Endothelial cell of umbilical vein (primary cell): ENCODE measurements at regions not wholly inside any gene's neighbourhood (a gene's known extent, or its start where the extent isn't known, plus 50 kb on each side); places are given as distances from the start of the nearest gene placed in this dataset.

Experiments
- BruUV-seq: library from RNA; stranded (reverse); fragments of 400-500 nt; replicated peaks from 2 replicates; lab custom pipeline; 2021; lab: Mats Ljungman, UMichigan
- CTCF ChIA-PET: fragments of 300-600, 350-600 bp; sonication (Branson Sonifier 250); formaldehyde crosslinking; loops from one replicate; lab custom pipeline; 2021; ENCODE audit warnings: antibody characterized with exemption, inconsistent platforms; lab: Charles Lee
- POLR2A ChIA-PET: fragments of 300-600, 350-600 bp; sonication (Branson Sonifier 250); formaldehyde crosslinking; loops from one replicate; lab custom pipeline; 2021; ENCODE audit warnings: antibody characterized with exemption, inconsistent platforms; lab: Charles Lee
- DNase-seq: peaks from one replicate; pipeline ENCODE4 v3.0.0-alpha.2; 2011; ENCODE audit warnings: low read depth, low spot score
- FAIRE-seq: peaks from 2 replicates; lab custom pipeline; 2011; peaks lifted over from hg19 to GRCh38; lab: Jason Lieb, UNC
- H2AFZ ChIP-seq: 2 replicates; pipeline ENCODE4 v1.6.0; 2012; ENCODE audit warnings: low read depth, low read length, control low read depth, inconsistent platforms
- H3K27ac ChIP-seq: 2 replicates; pipeline ENCODE4 v1.5.1; 2011; ENCODE audit warnings: low read depth, mild to moderate bottlenecking, control low read depth, low read length, moderate library complexity; ENCODE audit not compliant: insufficient read depth
- H3K27me3 ChIP-seq, 2 experiments: 2 replicates each; pipeline versions ENCODE4 v1.6.0 to v1.6.1; 2011; ENCODE audit warnings: low read length in 2 of 2, mixed read lengths in 1 of 2; ENCODE audit not compliant: control insufficient read depth in 2 of 2, insufficient read depth in 2 of 2
- H3K36me3 ChIP-seq, 2 experiments: 2 replicates in 1 of 2; 3 replicates in 1 of 2; pipeline ENCODE4 v1.5.1; 2011; ENCODE audit warnings: low read length in 2 of 2, mild to moderate bottlenecking in 1 of 2, moderate library complexity in 1 of 2; ENCODE audit not compliant: control insufficient read depth in 2 of 2, insufficient read depth in 2 of 2; ENCODE audit errors: extremely low read depth in 1 of 2
- H3K4me1 ChIP-seq: 3 replicates; pipeline ENCODE4 v1.5.1; 2011; ENCODE audit warnings: mild to moderate bottlenecking, low read length; ENCODE audit not compliant: control insufficient read depth, insufficient read depth; ENCODE audit errors: extremely low read depth
- H3K4me2 ChIP-seq: 2 replicates; pipeline ENCODE4 v1.6.1; 2011; ENCODE audit warnings: low read length, control low read depth, mixed read lengths; ENCODE audit not compliant: insufficient read depth
- H3K4me3 ChIP-seq, 3 experiments: fragments of 200-600 bp in 1 of 3; sonication (generic), shearing (Covaris generic) in 1 of 3; replicated peaks in 1 of 3; 2 replicates each; pipeline ENCODE4 v1.5.1; 2011 to 2016; ENCODE audit warnings: control low read depth in 3 of 3, low read length in 3 of 3, mild to moderate bottlenecking in 2 of 3, inconsistent platforms in 1 of 3, low read depth in 1 of 3, moderate library complexity in 1 of 3; ENCODE audit not compliant: insufficient read depth in 1 of 3
- H3K79me2 ChIP-seq: 2 replicates; pipeline ENCODE4 v1.6.0; 2012; ENCODE audit warnings: low read length, inconsistent platforms; ENCODE audit not compliant: control insufficient read depth, insufficient read depth
- H3K9ac ChIP-seq: replicated peaks from 2 replicates; pipeline ENCODE3; 2011; ENCODE audit warnings: low read length, control low read depth; ENCODE audit not compliant: insufficient read depth; ENCODE audit errors: extremely low read depth
- H3K9me1 ChIP-seq: replicated peaks from 3 replicates; pipeline ENCODE4 v1.6.0; 2011; ENCODE audit warnings: mild to moderate bottlenecking, low read length; ENCODE audit not compliant: control insufficient read depth, insufficient read depth; ENCODE audit errors: extremely low read depth
- H3K9me3 ChIP-seq: replicated peaks from 2 replicates; pipeline ENCODE4 v1.5.1; 2012; ENCODE audit warnings: low read length, inconsistent platforms; ENCODE audit not compliant: control insufficient read depth, insufficient read depth
- H4K20me1 ChIP-seq: replicated peaks from 2 replicates; pipeline ENCODE3; 2011; ENCODE audit warnings: mild to moderate bottlenecking, low read length; ENCODE audit not compliant: control insufficient read depth, insufficient read depth; ENCODE audit errors: extremely low read depth
- EZH2 ChIP-seq: IDR thresholded peaks from 2 replicates; pipeline ENCODE4 v1.6.1; 2012; ENCODE audit warnings: borderline replicate concordance, low read depth, mild to moderate bottlenecking, moderate library complexity, low read length, inconsistent platforms; ENCODE audit not compliant: severe bottlenecking
- FOS ChIP-seq: IDR thresholded peaks from 2 replicates; pipeline ENCODE4 v1.6.1; 2011; ENCODE audit warnings: mild to moderate bottlenecking, low read length, moderate library complexity, borderline replicate concordance; ENCODE audit not compliant: insufficient read depth
- GATA2 ChIP-seq: IDR thresholded peaks from 2 replicates; pipeline ENCODE4 v1.7.0; 2011; ENCODE audit warnings: low read depth, mild to moderate bottlenecking, moderate library complexity, mixed read lengths, low read length; ENCODE audit not compliant: insufficient read length, insufficient read depth
- JUN ChIP-seq: IDR thresholded peaks from 2 replicates; pipeline ENCODE4 v1.6.1; 2011; ENCODE audit warnings: borderline replicate concordance, low read depth; ENCODE audit not compliant: insufficient read length, insufficient read depth
- MYC ChIP-seq: IDR thresholded peaks from one replicate; pipeline ENCODE4 v1.6.1; 2011; ENCODE audit warnings: mild to moderate bottlenecking, low read depth, low read length
- POLR2A ChIP-seq: IDR thresholded peaks from 2 replicates; pipeline ENCODE4 v1.6.1; 2012; ENCODE audit warnings: low read depth, mild to moderate bottlenecking, control low read depth, low read length
- POLR2AphosphoS5 ChIP-seq: IDR thresholded peaks from 2 replicates; pipeline ENCODE4 v1.6.1; 2012; ENCODE audit warnings: low read depth, mild to moderate bottlenecking, control low read depth, low read length, moderate library complexity; ENCODE audit not compliant: insufficient read depth
- dilution Hi-C: fragments of 300-500 bp; cut with MboI; formaldehyde crosslinking; loops from one replicate; pipeline ENCODE4 v1.15.0; 2019; ENCODE audit warnings: low sequenced_read_pairs; ENCODE audit not compliant: extremely low pct_ligation_motif_present
- intact Hi-C: fragments of 100-400 bp; cut with micrococcal nuclease; formaldehyde crosslinking; loops from one replicate; pipeline ENCODE4 v1.10.0; 2022
- TF ChIP-seq, protein P1 (sequence below), 2 donors: IDR thresholded peaks; 1 replicate in 1 of 2; 2 replicates in 1 of 2; pipeline ENCODE4 v1.5.1; 2011; ENCODE audit warnings: low read length in 2 of 2, mild to moderate bottlenecking in 2 of 2, moderate library complexity in 2 of 2, control low read depth in 1 of 2, inconsistent platforms in 1 of 2, low read depth in 1 of 2; ENCODE audit not compliant: insufficient read depth in 1 of 2; ENCODE audit errors: extremely low read depth in 1 of 2
- TF ChIP-seq, protein P2 (sequence below): IDR thresholded peaks from 2 replicates; pipeline ENCODE4 v1.6.1; 2011; ENCODE audit not compliant: insufficient read depth, insufficient read length

DNA sequence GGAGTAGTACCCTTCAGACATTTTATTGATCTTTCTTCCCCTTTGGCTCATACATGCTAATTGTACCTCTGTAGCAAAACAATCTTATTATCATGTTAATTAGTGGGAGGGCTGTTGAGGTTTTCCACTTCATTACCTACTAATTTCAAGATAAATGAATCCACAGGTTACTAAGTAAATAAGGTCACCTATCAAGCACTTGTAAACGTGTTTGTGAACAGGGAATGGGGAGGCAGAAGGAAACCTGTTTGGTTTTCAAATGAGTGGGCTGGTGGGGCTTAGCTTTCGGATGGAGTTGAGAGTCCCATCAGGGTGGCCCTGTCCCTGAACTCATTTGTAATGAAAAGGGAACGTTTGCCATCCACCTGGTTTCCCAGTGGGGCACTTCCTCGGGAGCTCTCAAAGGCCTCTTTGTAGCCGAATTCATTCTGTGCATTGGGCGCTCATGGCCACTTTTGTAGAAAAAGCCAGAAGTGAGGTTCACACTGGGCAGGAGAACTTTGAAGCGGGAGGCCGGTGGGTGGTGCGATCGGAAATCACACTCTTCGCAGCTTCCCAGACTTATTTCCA is 419.8 kb upstream of the NR2F2 start:
- TF ChIP-seq JUN (no peak), FOS (no peak), EZH2 (no peak), POLR2A (no peak), GATA2 (no peak), MYC (no peak), POLR2AphosphoS5 (no peak)
- TF ChIP-seq, protein P1, sequence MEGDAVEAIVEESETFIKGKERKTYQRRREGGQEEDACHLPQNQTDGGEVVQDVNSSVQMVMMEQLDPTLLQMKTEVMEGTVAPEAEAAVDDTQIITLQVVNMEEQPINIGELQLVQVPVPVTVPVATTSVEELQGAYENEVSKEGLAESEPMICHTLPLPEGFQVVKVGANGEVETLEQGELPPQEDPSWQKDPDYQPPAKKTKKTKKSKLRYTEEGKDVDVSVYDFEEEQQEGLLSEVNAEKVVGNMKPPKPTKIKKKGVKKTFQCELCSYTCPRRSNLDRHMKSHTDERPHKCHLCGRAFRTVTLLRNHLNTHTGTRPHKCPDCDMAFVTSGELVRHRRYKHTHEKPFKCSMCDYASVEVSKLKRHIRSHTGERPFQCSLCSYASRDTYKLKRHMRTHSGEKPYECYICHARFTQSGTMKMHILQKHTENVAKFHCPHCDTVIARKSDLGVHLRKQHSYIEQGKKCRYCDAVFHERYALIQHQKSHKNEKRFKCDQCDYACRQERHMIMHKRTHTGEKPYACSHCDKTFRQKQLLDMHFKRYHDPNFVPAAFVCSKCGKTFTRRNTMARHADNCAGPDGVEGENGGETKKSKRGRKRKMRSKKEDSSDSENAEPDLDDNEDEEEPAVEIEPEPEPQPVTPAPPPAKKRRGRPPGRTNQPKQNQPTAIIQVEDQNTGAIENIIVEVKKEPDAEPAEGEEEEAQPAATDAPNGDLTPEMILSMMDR (IDR thresholded peaks at IDR 0.05; ENCODE audit: extremely low read depth in 1 of 2, insufficient read depth in 1 of 2, low read depth in 1 of 2, low read length in 2 of 2) = no peak
- TF ChIP-seq, protein P2, sequence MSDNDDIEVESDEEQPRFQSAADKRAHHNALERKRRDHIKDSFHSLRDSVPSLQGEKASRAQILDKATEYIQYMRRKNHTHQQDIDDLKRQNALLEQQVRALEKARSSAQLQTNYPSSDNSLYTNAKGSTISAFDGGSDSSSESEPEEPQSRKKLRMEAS = no peak
- CTCF ChIA-PET = interaction anchor here (1.5 kb wide), 1 partner anchor 9 kb away, joined by 4 read pairs; no protein-coding TSS in a partner anchor
- Histone ChIP-seq H3K4me2 (no peak overlapping the region), H4K20me1 (no peaks in the 10 kb centered on the region), H2AFZ (no peak overlapping the region), H3K9me3 (no peaks in the 10 kb centered on the region), H3K4me3 (no peak overlapping the region), H3K4me1 (no peaks in the 10 kb centered on the region), H3K9ac (no peak overlapping the region), H3K9me1 (no peaks in the 10 kb centered on the region), H3K79me2 (no peaks in the 10 kb centered on the region), H3K27me3 (no peaks in the 10 kb centered on the region), H3K36me3 (no peaks in the 10 kb centered on the region), H3K27ac (no peak overlapping the region)
- DNase-seq (no peak), FAIRE-seq (no peak)
- intact Hi-C loops (no loop called here), dilution Hi-C loops (no loop called here)
- POLR2A ChIA-PET = no interaction called here
- no TSS peak for BruUV-seq
